Epithelial cell of prostate (primary cell): ENCODE measurements at regions not wholly inside any gene's neighbourhood (a gene's known extent, or its start where the extent isn't known, plus 50 kb on each side); places are given as distances from the start of the nearest gene placed in this dataset.
"Not testable (repeated sequence)": the region's sequence is repeated elsewhere in the genome, so short reads cannot be mapped to it uniquely, and the experiment has no call there.

Source experiments
- DNase-seq: peaks from one replicate; pipeline ENCODE4 v3.0.0-alpha.2; 2011; ENCODE audit warnings: low read depth, low spot score
- H3K27ac ChIP-seq: fragments of 450-650 bp; 2 replicates; pipeline ENCODE4 v1.5.1; 2017; ENCODE audit warnings: mild to moderate bottlenecking

DNA sequence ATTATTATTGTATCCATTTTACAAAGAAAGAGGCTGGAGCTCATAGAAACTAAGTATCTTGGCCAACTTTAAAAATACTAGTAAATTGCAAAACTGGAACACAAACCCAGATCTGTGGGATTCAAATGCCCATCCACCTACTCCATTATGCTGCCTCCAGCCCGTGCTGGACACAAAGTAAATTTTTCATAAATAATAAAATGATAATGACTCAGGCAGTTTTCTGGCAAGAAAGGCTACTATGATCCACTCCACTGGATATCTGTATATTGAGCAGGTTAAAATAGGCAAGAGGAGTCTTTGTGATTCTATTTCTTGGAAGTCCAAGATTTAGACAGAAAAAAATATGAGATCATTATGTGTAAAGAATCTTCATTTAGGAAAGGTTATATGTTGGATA lies 138.3 kb upstream of the DUSP10 start:
- H3K27ac ChIP-seq, result no peak overlapping the region
- DNase-seq, result no peak

DNA sequence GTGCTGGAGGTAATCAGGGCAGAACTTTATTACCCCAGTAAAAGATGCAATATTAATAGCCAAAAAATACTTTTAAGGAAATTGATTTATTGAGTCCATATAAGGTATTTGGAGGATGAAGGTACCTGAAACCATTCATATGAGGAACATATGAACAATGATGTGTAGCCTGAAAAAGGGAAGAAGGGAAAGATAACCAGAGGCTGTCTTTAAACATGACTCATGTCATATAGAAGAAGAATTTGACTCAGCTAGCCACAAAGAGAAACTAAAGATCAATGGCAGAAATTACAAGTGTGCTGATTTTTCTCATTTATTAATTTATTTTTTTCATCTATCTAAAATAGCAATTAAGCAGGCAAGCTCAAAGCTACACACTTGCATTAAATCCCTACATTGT lies 136.2 kb upstream of the DUSP10 start:
- no peak overlapping the region for H3K27ac ChIP-seq
- peak; percentile 34 for DNase-seq

DNA sequence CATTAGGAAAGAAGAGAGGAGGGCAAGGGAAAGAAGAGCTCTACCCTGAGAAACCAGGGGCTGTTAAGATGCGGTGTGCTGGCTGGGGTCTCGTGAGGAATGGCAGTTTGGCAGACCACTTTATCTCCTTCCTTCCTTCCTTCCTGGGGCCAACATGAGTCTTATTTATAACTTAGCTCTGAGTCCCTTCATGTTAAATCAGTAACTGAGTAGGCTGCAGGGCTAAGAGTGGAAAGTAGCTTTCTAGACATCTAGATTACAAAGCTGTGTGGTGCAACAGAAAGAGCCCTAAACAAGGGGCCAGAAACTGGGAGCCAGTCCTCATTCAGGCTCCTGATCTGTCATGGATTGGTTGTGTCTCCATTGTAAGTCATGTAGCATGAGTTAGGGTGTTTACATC lies 135.4 kb upstream of the DUSP10 start:
- DNase-seq, result no peak

DNA sequence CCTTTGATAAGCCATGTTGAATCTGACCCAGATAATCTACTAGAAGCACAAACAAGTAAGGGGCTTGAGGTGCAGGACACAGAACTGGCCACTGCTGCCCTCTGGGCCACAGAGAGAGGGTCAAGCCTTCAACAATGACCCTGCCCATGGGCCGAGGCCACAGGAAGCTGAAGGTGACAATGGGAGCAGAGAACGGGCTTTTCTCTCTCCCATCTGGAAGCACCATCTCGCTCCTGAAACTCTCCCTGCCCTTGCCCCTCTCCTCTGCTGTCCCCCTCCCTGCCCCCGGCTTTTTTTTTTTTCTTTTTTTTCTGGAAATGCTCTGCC lies 133.1 kb upstream of the DUSP10 start:
- no peak for DNase-seq
- H3K27ac ChIP-seq, result no peak overlapping the region

More for the DNA sequence above, 135.4 kb upstream of the DUSP10 start:
- H3K27ac ChIP-seq, result no peak overlapping the region

DNA sequence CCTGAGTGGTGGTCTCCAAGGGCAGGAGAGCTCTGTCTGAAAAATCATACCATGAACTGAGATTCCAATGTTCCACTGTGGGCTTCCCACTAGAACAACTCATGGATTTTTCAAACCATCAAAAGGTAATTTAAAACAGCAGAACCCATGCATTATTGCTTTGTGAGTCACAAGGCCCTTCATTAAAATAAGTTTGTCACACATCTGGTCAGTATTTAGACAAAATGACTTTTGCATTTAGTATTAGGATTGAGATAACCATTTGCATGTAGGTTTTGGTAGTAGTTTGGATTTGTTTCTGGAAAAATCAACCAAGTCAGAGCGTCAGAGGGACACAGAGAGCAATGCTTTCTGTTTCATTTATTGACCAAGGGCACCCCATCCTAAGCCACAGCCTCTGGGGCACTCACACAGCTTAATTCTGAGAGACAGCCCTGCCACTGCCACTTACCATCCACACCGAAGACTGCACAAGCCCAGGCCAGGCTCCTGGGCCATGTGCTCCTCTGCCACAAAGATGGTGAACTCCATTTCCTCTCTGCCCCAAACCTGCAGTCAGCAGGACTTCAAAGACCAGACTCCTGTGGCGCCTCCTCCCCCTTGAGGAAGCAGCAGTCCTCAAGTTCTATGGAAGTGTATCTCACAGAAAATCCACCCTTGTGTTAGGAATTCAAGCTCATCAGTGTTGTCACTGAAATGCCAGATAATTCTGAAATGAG lies 132.6 kb upstream of the DUSP10 start:
- DNase-seq, result no peak
- H3K27ac ChIP-seq, result no peak overlapping the region

DNA sequence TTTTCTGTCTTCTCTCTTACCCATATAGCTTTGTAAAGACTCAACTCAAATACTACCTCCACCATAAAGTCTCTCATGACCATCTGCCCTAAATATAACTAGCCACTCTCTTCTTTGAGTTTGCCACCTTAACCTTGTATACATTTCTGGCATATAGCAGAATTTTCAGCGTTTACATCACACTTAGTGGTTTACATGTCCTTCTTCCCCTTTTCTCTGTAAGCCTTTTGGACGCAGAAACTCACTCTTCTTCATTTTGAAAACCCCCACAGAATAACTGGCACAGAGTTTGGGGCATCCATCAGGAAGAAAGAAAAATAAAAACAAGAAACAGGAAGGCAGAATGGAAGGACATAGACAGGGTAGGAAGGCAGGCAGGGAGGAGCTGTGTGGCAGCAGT lies 131.8 kb upstream of the DUSP10 start:
- DNase-seq, result no peak
- no peak overlapping the region for H3K27ac ChIP-seq

DNA sequence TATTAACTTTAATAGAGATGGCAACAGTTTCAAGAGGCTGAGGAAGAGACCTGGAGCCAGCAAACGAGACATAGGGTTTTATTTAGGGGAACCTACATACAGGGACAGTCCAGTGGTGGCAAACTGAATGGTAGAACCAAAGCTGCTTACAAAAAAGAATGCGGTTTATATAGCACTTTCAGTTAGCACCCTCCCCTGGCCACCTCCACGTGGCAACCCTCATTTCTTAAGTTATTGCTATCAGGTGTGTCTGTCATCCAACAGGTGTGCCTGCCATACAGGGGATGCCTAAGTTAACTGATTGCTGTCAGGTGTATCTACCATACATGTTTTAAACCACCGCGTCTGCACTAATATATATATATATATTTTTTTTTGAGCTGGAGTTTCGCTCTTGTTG lies 129.2 kb upstream of the DUSP10 start:
- H3K27ac ChIP-seq, result no peak overlapping the region
- no peak for DNase-seq

- DNase-seq, result no peak
- H3K27ac ChIP-seq, result peak overlapping the region; percentile 56
Observed at GRCh38 chr1:221869779-221870178, 127.9 kb upstream of the DUSP10 start.

- peak; percentile 67 for DNase-seq
- H3K27ac ChIP-seq, result peak overlapping the region; percentile 56
Observed at GRCh38 chr1:221868593-221869303, 126.9 kb upstream of the DUSP10 start.

GRCh38 chr1:221867003-221867402 lies 125.1 kb upstream of the DUSP10 start:
- no peak for DNase-seq
- H3K27ac ChIP-seq, result no peak overlapping the region

GRCh38 chr1:221865808-221866207 lies 123.9 kb upstream of the DUSP10 start:
- DNase-seq, result peak; percentile 29
- H3K27ac ChIP-seq, result no peak overlapping the region

- no peak for DNase-seq
- no peak overlapping the region for H3K27ac ChIP-seq
Observed at GRCh38 chr1:221863635-221864034, 121.7 kb upstream of the DUSP10 start.

DNA sequence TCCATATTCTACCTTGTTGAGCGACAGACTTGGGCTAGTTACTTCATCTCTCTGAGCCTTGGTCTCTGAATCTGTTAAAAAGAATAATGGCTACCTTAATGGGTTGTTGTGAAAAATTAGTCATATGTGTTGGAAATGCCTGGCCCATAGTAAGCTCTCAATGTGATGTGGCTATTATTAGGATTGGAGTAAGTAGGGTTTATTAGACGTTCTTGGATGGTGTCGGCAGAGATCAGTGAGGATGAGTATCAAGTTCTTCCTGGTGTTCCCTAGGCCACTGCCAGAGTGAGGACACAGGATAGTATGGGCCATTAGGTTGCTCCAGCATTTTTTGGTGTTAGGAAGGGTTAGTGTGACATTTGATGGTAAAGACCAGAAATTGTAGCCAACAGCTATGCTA lies 121.1 kb upstream of the DUSP10 start:
- H3K27ac ChIP-seq, result no peak overlapping the region
- no peak for DNase-seq

- DNase-seq, result peak; percentile 76
- peak overlapping the region; percentile 51 for H3K27ac ChIP-seq
Observed at GRCh38 chr1:221858818-221859611, 117.1 kb upstream of the DUSP10 start.

DNA sequence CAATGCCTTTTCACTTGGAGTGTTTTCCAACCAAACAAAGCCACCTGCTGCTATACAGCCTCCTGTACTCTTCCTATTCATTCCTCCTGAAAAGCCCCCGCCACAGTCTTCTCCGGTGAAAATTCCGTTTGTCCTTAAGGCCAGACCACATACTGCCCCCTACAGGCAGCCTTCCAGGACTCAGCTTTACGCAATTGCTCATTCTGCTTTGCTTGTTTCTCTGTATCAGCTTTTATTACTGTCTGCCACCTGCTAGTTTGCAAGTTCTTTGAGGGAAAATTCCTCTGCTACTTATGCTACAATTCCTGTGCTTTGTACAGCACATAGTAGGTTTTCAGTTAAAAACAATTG lies 115.2 kb upstream of the DUSP10 start:
- H3K27ac ChIP-seq, result peak overlapping the region; percentile 60
- not testable (repeated sequence) for DNase-seq

- peak; percentile 62 for DNase-seq
- H3K27ac ChIP-seq, result peak overlapping the region; percentile 60
Observed at GRCh38 chr1:221856228-221857093, 114.6 kb upstream of the DUSP10 start.

- DNase-seq, result no peak
- H3K27ac ChIP-seq, result no peak overlapping the region
Observed at GRCh38 chr1:221855156-221855555, 113.3 kb upstream of the DUSP10 start.

DNA sequence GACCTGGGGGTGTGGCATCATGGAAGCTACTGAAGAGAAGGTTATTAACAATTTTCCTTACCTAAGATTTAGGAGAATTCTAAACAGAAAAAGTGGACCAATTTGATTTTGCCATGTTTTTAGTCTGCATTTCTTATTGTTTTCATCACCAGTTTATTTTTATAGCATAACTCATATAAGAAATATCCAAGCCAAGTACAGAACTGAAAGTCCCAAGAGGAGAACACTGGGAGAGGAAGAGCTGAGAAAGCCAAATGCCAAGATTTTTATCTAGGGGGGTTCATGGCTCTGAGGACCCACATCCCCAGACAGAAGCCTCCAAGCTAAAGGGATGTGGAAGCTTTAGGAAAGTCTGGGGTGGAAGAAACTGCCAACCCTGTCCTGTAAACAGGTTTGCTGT lies 109.4 kb upstream of the DUSP10 start:
- DNase-seq, result no peak
- no peak overlapping the region for H3K27ac ChIP-seq

DNA sequence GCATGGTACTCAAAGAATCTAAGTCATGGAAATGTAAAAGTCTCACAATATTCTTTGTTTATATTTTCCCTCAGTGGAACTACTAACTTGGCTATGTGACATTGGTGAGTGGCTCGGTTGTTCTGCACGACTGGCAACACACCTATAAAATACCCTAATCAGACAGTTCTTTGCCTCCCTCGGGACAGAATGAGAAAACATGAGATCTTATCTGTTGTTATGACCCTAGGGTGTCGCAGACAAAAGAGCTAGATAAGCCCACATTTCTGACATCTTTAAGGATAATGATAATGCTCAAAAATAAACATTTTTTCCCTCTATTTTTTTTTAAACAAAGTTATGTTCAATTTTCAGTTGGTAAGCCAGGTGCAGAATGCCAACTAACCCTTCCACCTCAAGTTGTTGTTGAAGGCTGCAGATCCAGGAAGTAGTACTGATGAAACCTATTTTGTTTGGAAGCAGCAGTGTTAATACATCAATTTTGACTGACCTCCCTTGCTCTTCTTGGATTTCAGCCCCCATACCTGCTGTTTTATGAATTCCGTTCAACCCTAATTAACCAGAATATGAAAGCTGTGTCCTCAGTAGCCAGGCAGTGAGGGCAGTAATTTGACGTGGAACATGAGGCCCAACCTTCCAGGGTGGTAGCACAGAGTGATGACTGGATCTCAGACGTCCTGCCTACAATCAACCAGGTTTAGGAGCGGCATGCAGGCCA lies 108.7 kb upstream of the DUSP10 start:
- H3K27ac ChIP-seq, result no peak overlapping the region
- no peak for DNase-seq

- DNase-seq, result no peak
- H3K27ac ChIP-seq, result no peak overlapping the region
Observed at GRCh38 chr1:221849897-221850296, 108.0 kb upstream of the DUSP10 start.
